Skeletal muscle tissue (tissue), 3 donors: ENCODE measurements at regions not wholly inside any gene's neighbourhood (a gene's known extent, or its start where the extent isn't known, plus 50 kb on each side); places are given as distances from the start of the nearest gene placed in this dataset.
"Not testable (repeated sequence)": the region's sequence is repeated elsewhere in the genome, so short reads cannot be mapped to it uniquely, and the experiment has no call there.

ENCODE experiments used
- H3K27ac ChIP-seq: one replicate; pipeline ENCODE4 v1.7.0; 2013; ENCODE audit warnings: mild to moderate bottlenecking, low read depth, low read length, inconsistent platforms
- H3K27me3 ChIP-seq, 3 donors: one replicate each; pipeline ENCODE4 v1.7.0; 2013; ENCODE audit warnings: low read length in 3 of 3; ENCODE audit not compliant: control insufficient read depth in 3 of 3, insufficient read depth in 3 of 3
- H3K36me3 ChIP-seq, 3 donors: one replicate each; pipeline ENCODE4 v1.7.0; 2013; ENCODE audit warnings: low read length in 3 of 3; ENCODE audit not compliant: control insufficient read depth in 3 of 3, insufficient read depth in 3 of 3
- H3K4me1 ChIP-seq, 3 donors: one replicate each; pipeline ENCODE4 v1.7.0; 2013; ENCODE audit warnings: low read length in 3 of 3, mild to moderate bottlenecking in 3 of 3; ENCODE audit not compliant: control insufficient read depth in 3 of 3, insufficient read depth in 3 of 3
- H3K4me3 ChIP-seq, 3 donors: one replicate each; pipeline ENCODE4 v1.7.0; 2013; ENCODE audit warnings: low read length in 3 of 3
- H3K9ac ChIP-seq, 3 donors: one replicate each; pipeline ENCODE4 v1.7.0; 2013; ENCODE audit warnings: low read length in 3 of 3, mild to moderate bottlenecking in 3 of 3, moderate library complexity in 2 of 3, low read depth in 1 of 3
- H3K9me3 ChIP-seq, 3 donors: one replicate each; pipeline ENCODE4 v1.7.0; 2013; ENCODE audit warnings: low read length in 3 of 3; ENCODE audit not compliant: control insufficient read depth in 3 of 3
- donor health status: Osteomylitis.

DNA sequence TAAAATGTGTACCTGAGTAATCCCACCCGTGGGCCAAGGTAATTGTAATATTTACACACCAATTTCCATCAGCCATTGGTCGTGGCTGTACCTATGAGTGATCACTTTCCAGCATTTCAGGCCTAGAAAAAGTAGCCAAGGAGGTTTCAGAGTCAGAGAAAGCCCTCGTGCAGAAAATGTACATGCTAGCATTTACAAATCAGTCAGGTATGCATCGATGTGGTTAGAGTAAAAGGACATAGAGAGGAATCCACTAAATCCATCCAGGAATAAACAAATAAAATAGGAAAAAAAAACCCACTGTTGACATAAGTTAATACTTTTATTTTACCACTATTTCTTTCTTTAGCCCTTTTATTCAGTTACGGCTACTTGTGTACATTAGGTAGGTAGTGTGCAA is 256.8 kb downstream of the TRIML1 start:
- Histone ChIP-seq H3K4me1 (no peaks in the 10 kb centered on the region), H3K36me3 (no peaks in the 10 kb centered on the region), H3K4me3 (no peak overlapping the region), H3K9me3 (no peaks in the 10 kb centered on the region), H3K27ac (no peak overlapping the region), H3K9ac (no peak overlapping the region), H3K27me3 (no peaks in the 10 kb centered on the region)

DNA sequence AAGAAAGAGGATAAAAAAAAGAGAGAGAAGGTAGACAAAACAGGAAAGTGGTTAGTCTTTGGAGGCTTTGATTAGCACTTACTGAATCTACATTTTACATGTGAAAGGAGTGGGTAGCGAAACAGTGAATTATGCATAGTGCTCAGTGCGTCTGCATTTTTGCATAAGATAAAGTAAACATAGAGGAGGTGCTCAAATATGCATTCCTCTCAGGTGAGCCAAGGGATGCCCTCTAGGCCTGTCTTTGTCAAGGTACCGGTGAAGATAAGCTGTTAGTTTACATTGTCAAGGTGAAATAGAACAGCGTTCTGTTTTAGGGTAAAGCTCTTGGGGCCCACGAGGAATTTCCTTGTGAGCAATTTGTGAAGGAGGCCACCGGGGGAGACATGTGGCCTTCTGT is 260.6 kb downstream of the TRIML1 start:
- Histone ChIP-seq H3K27ac (no peak overlapping the region), H3K4me1 (no peaks in the 10 kb centered on the region), H3K9me3 (peaks cover 0 to 2% (median 0%) of the 10 kb centered on the region in 3 donors), H3K27me3 (no peaks in the 10 kb centered on the region), H3K9ac (no peak overlapping the region), H3K36me3 (no peaks in the 10 kb centered on the region), H3K4me3 (no peak overlapping the region)

DNA sequence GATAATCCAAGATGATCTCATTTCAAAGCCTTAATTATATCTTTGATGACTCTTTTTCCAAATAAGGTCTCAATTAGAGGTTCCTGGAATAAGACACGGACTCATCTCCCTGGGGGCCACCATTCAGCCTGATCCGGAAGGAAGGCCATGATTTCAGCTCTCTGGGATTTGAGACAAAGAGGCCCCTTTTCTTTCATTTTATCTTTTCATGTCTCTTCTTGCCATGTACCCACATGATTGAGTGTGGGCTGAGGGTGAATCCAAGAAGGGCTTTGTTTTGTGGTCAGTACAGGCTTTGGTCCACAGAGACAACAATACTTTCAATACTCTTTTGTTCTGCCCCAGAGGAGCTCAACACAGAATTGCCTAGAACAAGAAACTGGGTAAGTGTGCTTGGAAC is 261.2 kb downstream of the TRIML1 start:
- no peak overlapping the region for H3K9ac ChIP-seq
- H3K4me3 ChIP-seq: no peak overlapping the region
- H3K27ac ChIP-seq: no peak overlapping the region
- H3K9me3 ChIP-seq: peaks cover 0 to 2% (median 0%) of the 10 kb centered on the region in 3 donors
- H3K27me3 ChIP-seq: no peaks in the 10 kb centered on the region
- no peaks in the 10 kb centered on the region for H3K4me1 ChIP-seq
- no peaks in the 10 kb centered on the region for H3K36me3 ChIP-seq

DNA sequence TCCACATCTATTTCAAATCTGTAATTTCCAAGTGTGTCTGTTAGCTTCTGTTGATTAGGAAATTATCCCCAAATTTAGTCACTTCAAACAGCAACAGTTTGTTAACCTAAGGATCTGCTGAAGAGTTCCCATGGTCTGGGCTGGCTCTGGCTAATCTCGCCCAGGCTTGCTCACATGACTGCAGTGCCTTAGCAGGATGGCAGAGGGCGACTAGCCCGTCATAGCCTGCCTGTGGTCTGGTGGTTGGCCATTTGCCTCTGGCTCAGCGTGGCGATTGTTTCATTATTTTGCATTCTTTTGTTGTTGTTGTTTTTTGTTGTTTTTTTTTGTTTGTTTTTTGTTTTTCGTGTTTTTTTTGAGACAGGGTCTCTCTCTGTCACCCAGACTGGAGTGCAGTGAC is 264.0 kb downstream of the TRIML1 start:
- H3K36me3 ChIP-seq: no peaks in the 10 kb centered on the region

DNA sequence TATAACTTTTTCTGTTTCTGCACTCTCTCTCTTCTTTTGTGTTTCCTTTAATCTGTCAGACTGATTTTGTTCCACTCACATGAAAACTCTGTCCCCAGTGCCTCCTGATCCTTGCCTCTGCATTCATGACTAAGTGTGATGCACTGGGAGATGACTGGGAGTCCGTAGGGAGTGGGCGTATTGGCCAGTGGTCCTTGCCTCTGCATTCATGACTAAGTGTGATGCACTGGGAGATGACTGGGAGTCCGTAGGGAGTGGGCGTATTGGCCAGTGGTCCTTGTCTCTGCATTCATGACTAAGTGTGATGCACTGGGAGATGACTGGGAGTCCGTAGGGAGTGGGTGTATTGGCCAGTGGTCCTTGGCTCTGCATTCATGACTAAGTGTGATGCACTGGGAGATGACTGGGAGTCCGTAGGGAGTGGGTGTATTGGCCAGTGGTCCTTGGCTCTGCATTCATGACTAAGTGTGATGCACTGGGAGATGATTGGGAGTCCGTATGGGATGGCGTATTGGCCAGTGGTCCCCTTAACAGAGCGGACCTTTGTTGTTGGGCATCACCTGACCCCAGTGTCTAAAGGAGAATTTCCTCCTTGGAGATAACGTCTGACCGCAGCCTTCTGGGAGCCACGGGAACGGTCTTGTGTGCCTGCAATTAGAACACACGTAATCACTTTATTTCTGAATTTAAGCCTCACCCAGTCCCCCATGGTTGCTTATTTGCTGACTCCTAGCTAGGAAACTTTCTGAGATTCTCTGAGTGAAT is 266.0 kb downstream of the TRIML1 start:
- not testable (repeated sequence) for H3K9ac ChIP-seq, H3K27ac ChIP-seq, H3K4me1 ChIP-seq, H3K4me3 ChIP-seq, H3K27me3 ChIP-seq, H3K9me3 ChIP-seq, H3K36me3 ChIP-seq

More for the DNA sequence above, 264.0 kb downstream of the TRIML1 start:
- Histone ChIP-seq H3K4me1 (no peaks in the 10 kb centered on the region), H3K27ac (no peak overlapping the region), H3K9me3 (peaks cover 0 to 2% (median 0%) of the 10 kb centered on the region in 3 donors), H3K4me3 (no peak overlapping the region), H3K9ac (no peak overlapping the region), H3K27me3 (no peaks in the 10 kb centered on the region)

DNA sequence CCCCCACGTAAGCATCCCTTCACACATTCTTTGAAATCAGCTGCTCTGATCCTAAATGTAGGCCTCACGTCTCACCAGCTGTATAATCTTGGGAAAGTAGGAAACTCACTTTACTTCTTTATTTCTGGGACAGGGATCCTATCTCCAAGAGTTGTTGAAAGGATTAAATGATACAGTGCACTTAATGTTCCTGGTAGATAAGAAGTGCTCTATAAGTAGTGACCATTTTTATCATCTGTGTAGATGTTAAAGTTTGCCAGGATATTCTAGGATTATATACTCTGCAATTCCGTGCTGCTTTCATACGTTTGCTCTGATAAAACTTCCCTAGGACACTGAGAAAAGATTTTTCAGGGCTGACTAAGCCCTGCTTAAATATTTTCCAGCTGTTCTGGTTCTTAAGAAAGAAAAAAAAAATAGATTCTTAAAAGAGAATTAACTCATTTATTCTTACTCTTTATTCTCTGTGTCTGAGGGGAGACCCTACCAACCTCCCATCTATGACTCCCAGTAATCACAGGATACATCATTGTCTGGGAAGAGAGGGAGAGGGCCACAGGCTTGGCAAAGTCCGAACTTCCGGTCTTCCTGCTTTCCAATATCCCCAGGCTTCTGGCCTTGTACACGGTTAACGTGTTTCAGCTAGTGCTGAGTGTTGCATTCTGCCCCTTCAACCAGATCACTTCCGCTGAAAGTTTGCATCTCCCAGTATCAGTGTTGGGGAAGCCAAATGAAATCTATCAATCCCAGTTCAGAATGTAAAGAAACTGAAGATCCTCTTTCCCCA is 269.2 kb downstream of the TRIML1 start:
- no peak overlapping the region for H3K9ac ChIP-seq
- no peaks in the 10 kb centered on the region for H3K36me3 ChIP-seq
- H3K27me3 ChIP-seq: no peaks in the 10 kb centered on the region
- H3K4me1 ChIP-seq: no peaks in the 10 kb centered on the region
- peaks cover 0 to 6% (median 0%) of the 10 kb centered on the region in 3 donors for H3K9me3 ChIP-seq
- no peak overlapping the region for H3K27ac ChIP-seq
- no peak overlapping the region for H3K4me3 ChIP-seq

DNA sequence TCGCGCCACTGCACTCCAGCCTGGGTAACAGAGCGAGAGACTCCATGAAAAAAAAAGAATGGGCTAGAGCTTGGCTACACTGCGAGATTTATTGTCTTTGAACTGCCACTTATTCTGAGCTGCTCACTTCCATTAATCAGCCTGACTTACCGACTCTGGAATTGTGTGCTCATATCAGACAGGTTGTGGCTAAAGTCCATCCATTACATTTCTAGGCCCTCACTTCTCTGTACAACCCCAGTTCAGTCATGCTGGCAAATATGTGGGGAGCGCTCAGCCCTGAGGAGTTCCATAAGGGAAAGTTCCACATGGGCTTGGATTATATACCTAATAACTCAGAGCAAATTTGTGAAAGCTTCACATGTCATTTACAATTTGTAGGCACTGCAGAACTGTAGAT is 270.6 kb downstream of the TRIML1 start:
- no peak overlapping the region for H3K27ac ChIP-seq
- H3K9me3 ChIP-seq: peaks cover 0 to 3% (median 0%) of the 10 kb centered on the region in 3 donors
- no peaks in the 10 kb centered on the region for H3K4me1 ChIP-seq
- H3K9ac ChIP-seq: no peak overlapping the region
- H3K4me3 ChIP-seq: no peak overlapping the region
- H3K27me3 ChIP-seq: no peaks in the 10 kb centered on the region
- H3K36me3 ChIP-seq: no peaks in the 10 kb centered on the region

- H3K4me3 ChIP-seq: peak overlapping the region in 1 of 3 donors; percentile 2
These were observed 272.6 kb downstream of the TRIML1 start for GRCh38 chr4:188411805-188412204.

GRCh38 chr4:188412499-188412898 is 273.3 kb downstream of the TRIML1 start:
- no peak overlapping the region for H3K4me3 ChIP-seq
- no peak overlapping the region for H3K9ac ChIP-seq
- no peak overlapping the region for H3K27ac ChIP-seq
- H3K27me3 ChIP-seq: no peaks in the 10 kb centered on the region
- H3K4me1 ChIP-seq: no peaks in the 10 kb centered on the region
- peaks cover 0 to 3% (median 0%) of the 10 kb centered on the region in 3 donors for H3K9me3 ChIP-seq
- no peaks in the 10 kb centered on the region for H3K36me3 ChIP-seq

More at GRCh38 chr4:188411805-188412204, 272.6 kb downstream of the TRIML1 start:
- no peaks in the 10 kb centered on the region for H3K36me3 ChIP-seq
- no peak overlapping the region for H3K27ac ChIP-seq
- H3K9ac ChIP-seq: no peak overlapping the region
- H3K4me1 ChIP-seq: no peaks in the 10 kb centered on the region
- no peaks in the 10 kb centered on the region for H3K27me3 ChIP-seq
- H3K9me3 ChIP-seq: peaks cover 0 to 3% (median 0%) of the 10 kb centered on the region in 3 donors

DNA sequence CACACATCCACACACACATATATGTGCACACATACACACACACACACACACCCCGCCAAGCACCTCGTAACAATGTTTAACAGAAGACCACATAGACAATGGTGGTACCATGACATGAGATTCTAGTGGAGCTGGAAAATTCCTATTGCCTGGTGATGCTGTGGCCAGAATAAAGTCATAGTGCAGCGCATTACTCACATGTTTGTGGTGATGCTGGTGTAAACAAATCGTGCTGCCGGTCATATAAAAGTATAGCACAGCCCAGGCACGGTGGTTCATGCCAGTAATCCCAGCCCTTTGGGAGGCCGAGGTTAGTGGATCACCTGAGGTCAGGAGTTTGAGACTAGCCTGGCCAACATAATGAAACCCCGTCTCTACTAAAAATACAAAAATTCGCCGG is 275.2 kb downstream of the TRIML1 start:
- Histone ChIP-seq H3K27me3 (no peaks in the 10 kb centered on the region), H3K9ac (no peak overlapping the region), H3K27ac (no peak overlapping the region), H3K9me3 (peaks cover 0 to 3% (median 0%) of the 10 kb centered on the region in 3 donors), H3K36me3 (no peaks in the 10 kb centered on the region), H3K4me1 (no peaks in the 10 kb centered on the region), H3K4me3 (no peak overlapping the region)
